AG09309 (cell line): ENCODE measurements at regions not wholly inside any gene's neighbourhood (a gene's known extent, or its start where the extent isn't known, plus 50 kb on each side); places are given as distances from the start of the nearest gene placed in this dataset.

Experiments
- DNase-seq: peaks from one replicate; pipeline ENCODE4 v3.0.0-alpha.2; 2010; ENCODE audit warnings: low read depth
- H3K4me3 ChIP-seq: 2 replicates; pipeline ENCODE4 v1.5.1; 2011; ENCODE audit warnings: mild to moderate bottlenecking, low read depth, low read length, moderate library complexity; ENCODE audit not compliant: control insufficient read depth
- CTCF ChIP-seq: IDR thresholded peaks from 2 replicates; pipeline ENCODE4 v1.5.1; 2011; ENCODE audit warnings: mild to moderate bottlenecking, low read depth, low read length, inconsistent platforms; ENCODE audit not compliant: insufficient read depth, control insufficient read depth; ENCODE audit errors: missing control alignments

DNA sequence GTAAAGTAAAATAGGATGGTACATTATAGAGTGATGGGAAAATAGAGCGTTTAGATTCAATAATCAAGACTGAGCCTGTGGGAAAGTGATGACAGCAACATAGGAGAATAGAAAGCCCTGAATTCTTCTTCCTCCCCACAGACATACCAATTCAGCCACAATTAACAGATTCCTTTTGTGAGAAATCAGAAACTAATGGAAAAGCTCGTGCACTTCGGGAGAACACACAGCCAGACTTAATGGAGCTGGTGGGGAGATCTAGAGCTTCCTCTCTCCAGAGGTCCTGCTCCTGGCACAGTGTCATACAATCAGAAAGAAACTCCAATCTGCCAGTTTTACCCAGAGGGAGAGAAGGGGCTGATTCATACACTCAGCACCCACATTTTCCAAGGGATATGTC, 676.3 kb upstream of the BOD1L1 start:
- no peak overlapping the region for H3K4me3 ChIP-seq
- no peak for DNase-seq
- TF ChIP-seq CTCF: no peak

GRCh38 chr4:14308229-14308651, 680.7 kb upstream of the BOD1L1 start:
- H3K4me3 ChIP-seq: no peak overlapping the region
- DNase-seq: no peak
- TF ChIP-seq CTCF: no peak

GRCh38 chr4:14309431-14309830, 681.9 kb upstream of the BOD1L1 start:
- no peak overlapping the region for H3K4me3 ChIP-seq
- no peak for DNase-seq
- no peak for TF ChIP-seq CTCF

- H3K4me3 ChIP-seq: no peak overlapping the region
- TF ChIP-seq CTCF: no peak
- no peak for DNase-seq
Observed at GRCh38 chr4:14313757-14314156, 686.2 kb upstream of the BOD1L1 start.

GRCh38 chr4:14315129-14315528, 687.2 kb upstream of the CPEB2 start:
- DNase-seq: no peak
- no peak overlapping the region for H3K4me3 ChIP-seq
- TF ChIP-seq CTCF: no peak

GRCh38 chr4:14317351-14317750, 684.9 kb upstream of the CPEB2 start:
- TF ChIP-seq CTCF: no peak
- DNase-seq: no peak
- H3K4me3 ChIP-seq: no peak overlapping the region

DNA sequence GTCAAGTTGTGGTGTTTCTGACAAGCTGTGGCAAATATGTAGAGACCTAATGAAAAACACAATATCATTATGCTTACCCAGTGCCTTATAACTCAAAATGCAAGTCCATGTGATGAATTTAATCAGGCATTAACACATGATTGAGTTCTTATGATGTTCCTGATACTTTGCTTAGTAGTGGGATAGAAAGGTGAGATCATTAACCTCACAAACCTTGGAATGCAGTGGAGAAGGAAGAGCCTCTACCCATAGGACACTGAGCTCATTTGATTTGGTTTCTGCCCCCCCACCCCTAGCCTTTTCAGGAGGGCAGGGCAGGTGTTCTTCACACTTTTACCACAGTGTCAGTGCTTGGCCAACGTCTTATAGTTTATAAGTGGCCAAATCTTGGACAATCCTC, 683.6 kb upstream of the CPEB2 start:
- no peak for TF ChIP-seq CTCF
- DNase-seq: no peak
- no peak overlapping the region for H3K4me3 ChIP-seq
